MM.1S (cell line): ENCODE measurements at regions not wholly inside any gene's neighbourhood (a gene's known extent, or its start where the extent isn't known, plus 50 kb on each side); places are given as distances from the start of the nearest gene placed in this dataset.

Source experiments
- CTCF ChIP-seq: fragments of 300-600 bp; sonication (generic); IDR thresholded peaks from 2 replicates; pipeline ENCODE4 v1.5.1; 2016; ENCODE audit warnings: antibody characterized with exemption, low read length, mixed read lengths
- EZH2phosphoT487 ChIP-seq: fragments of 300-600 bp; sonication (generic); IDR thresholded peaks from 2 replicates; pipeline ENCODE4 v1.6.1; 2018; ENCODE audit warnings: antibody characterized with exemption, low read length

DNA sequence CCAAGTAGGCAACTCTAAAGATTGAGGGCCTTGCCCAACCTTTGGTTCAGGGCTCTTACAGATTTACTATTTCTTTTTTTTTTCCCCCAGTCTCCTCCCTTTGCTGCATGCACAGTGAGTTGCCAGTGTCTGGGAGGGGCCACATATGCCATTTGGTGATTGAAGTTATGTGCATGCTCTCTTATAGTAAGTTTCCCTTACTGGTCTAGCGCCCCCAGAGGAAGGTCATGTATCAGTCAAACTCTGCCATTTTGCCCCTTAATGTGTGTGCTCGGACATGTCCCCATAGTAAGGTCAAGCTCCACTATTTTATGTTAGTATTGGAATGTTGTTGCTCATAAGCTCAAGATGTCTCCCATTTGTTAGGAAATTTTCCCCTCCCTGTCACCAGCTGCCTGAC, 1138.0 kb upstream of the SLC10A2 start:
- TF ChIP-seq EZH2phosphoT487 = no peak
- peak; percentile 16; the same call in 1 of the 2 replicates for TF ChIP-seq CTCF
